Large intestine (tissue), 3 donors: ENCODE measurements at regions not wholly inside any gene's neighbourhood (a gene's known extent, or its start where the extent isn't known, plus 50 kb on each side); places are given as distances from the start of the nearest gene placed in this dataset.

Source experiments
- DNase-seq, 2 donors: peaks; one replicate each; pipeline versions ENCODE4 v3.0.0 to v3.0.0-alpha.2; 2013
- H3K27ac ChIP-seq: one replicate; pipeline ENCODE4 v1.5.1; 2013; ENCODE audit warnings: low read length
- H3K27me3 ChIP-seq: 2 replicates; pipeline ENCODE4 v1.6.1; 2013; ENCODE audit warnings: low read length; ENCODE audit not compliant: control insufficient read depth, insufficient read depth
- H3K36me3 ChIP-seq: 2 replicates; pipeline ENCODE4 v1.6.1; 2013; ENCODE audit warnings: low read length; ENCODE audit not compliant: control insufficient read depth, insufficient read depth
- H3K4me1 ChIP-seq: one replicate; pipeline ENCODE4 v1.6.1; 2013; ENCODE audit warnings: low read length; ENCODE audit not compliant: control insufficient read depth, insufficient read depth
- H3K4me3 ChIP-seq: one replicate; pipeline ENCODE4 v1.5.1; 2013; ENCODE audit warnings: low read length
- H3K9me3 ChIP-seq: one replicate; pipeline ENCODE4 v1.6.1; 2013; ENCODE audit warnings: mild to moderate bottlenecking, low read depth, low read length, moderate library complexity; ENCODE audit not compliant: control insufficient read depth
- WGBS: methylation state at CpG from one replicate; pipeline ENCODE4 v1.1.5; 2013; ENCODE audit warnings: low lambda C conversion rate; ENCODE audit not compliant: insufficient coverage; 5-methylcytosine and 5-hydroxymethylcytosine counted together

- Histone ChIP-seq H3K4me3 (no peak overlapping the region), H3K27ac (no peak overlapping the region), H3K27me3 (no peaks in the 10 kb centered on the region), H3K4me1 (no peaks in the 10 kb centered on the region), H3K9me3 (no peaks in the 10 kb centered on the region), H3K36me3 (no peaks in the 10 kb centered on the region)
- DNase-seq: no peak
Measured at GRCh38 chr13:30004204-30004603, 153.8 kb upstream of the UBL3 start.

DNA sequence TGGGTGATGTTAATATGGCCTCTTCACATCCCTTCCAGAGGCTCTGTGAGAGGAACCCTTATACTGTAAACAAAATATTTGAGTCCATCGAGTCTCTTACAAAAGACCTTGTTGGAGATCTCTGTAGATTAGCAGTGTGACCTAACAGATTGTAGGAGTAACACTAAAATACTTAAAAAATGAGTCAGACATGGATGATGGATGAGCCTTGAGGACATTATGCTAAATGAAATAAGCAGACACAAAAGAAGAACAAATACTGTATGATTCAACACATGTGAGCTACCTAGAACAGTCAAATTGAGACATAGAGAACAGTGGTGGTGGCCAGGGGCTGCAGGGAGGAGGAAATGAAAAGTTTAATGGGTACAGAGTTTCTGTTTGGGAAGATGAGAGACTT lies 152.2 kb upstream of the UBL3 start:
- Histone ChIP-seq H3K4me1 (no peaks in the 10 kb centered on the region), H3K36me3 (no peaks in the 10 kb centered on the region), H3K9me3 (no peaks in the 10 kb centered on the region), H3K27ac (no peak overlapping the region), H3K27me3 (no peaks in the 10 kb centered on the region), H3K4me3 (no peak overlapping the region)
- 20% methylated on average over 1 of the region's 1 CpG for WGBS
- no peak for DNase-seq

GRCh38 chr13:30000370-30000765 lies 150.0 kb upstream of the UBL3 start:
- Histone ChIP-seq H3K27ac (no peak overlapping the region), H3K4me1 (no peaks in the 10 kb centered on the region), H3K36me3 (no peaks in the 10 kb centered on the region), H3K9me3 (no peaks in the 10 kb centered on the region), H3K4me3 (no peak overlapping the region), H3K27me3 (no peaks in the 10 kb centered on the region)
- no peak for DNase-seq
- WGBS: 91% methylated on average over 5 of the region's 11 CpGs

GRCh38 chr13:29999492-30000369 lies 149.3 kb upstream of the UBL3 start:
- no peak overlapping the region for H3K4me3 ChIP-seq
- no peak overlapping the region for H3K27ac ChIP-seq
- H3K9me3 ChIP-seq: no peaks in the 10 kb centered on the region
- 90% methylated on average over 2 of the region's 18 CpGs for WGBS
- H3K4me1 ChIP-seq: no peaks in the 10 kb centered on the region
- no peak for DNase-seq
- H3K36me3 ChIP-seq: no peaks in the 10 kb centered on the region
- no peaks in the 10 kb centered on the region for H3K27me3 ChIP-seq

DNA sequence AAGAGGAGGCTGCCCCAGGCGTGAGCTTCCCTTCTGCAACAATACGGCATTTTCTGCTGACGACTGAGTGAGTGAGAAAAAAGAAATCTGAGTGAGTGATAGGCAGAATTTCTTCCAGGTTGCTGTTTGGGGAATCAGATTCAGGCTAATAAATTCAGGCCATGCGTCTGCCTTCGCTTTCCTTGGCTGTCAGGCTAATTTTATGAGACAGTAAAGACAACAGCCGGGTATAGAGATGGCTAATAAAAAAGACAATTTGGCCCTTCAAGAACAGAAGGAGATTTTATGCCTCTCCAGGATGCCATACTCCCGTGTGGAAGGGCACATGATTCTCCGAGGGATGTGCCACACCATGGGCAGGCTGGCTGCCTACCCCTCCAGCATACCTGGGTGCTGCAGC lies 145.9 kb upstream of the UBL3 start:
- WGBS: no CpG with 5 or more reads among the region's 8 CpGs
- Histone ChIP-seq H3K27me3 (no peaks in the 10 kb centered on the region), H3K9me3 (no peaks in the 10 kb centered on the region), H3K36me3 (no peaks in the 10 kb centered on the region), H3K4me1 (no peaks in the 10 kb centered on the region), H3K4me3 (no peak overlapping the region), H3K27ac (no peak overlapping the region)
- no peak for DNase-seq

- DNase-seq: no peak
- H3K4me1 ChIP-seq: no peaks in the 10 kb centered on the region
- no peaks in the 10 kb centered on the region for H3K36me3 ChIP-seq
- 86% methylated on average over 1 of the region's 10 CpGs for whole genome bisulfite sequencing
- no peaks in the 10 kb centered on the region for H3K27me3 ChIP-seq
- H3K9me3 ChIP-seq: no peaks in the 10 kb centered on the region
- H3K4me3 ChIP-seq: no peak overlapping the region
- H3K27ac ChIP-seq: no peak overlapping the region
Measured at GRCh38 chr13:29994911-29995595, 144.6 kb upstream of the UBL3 start.

- H3K4me3 ChIP-seq: no peak overlapping the region
- DNase-seq: no peak
- WGBS: no CpG with 5 or more reads among the region's 12 CpGs
- H3K27me3 ChIP-seq: no peaks in the 10 kb centered on the region
- no peaks in the 10 kb centered on the region for H3K36me3 ChIP-seq
- H3K9me3 ChIP-seq: no peaks in the 10 kb centered on the region
- H3K4me1 ChIP-seq: no peaks in the 10 kb centered on the region
- no peak overlapping the region for H3K27ac ChIP-seq
Measured at GRCh38 chr13:29993716-29994488, 143.5 kb upstream of the UBL3 start.

- Histone ChIP-seq H3K27ac (no peak overlapping the region), H3K9me3 (no peaks in the 10 kb centered on the region), H3K27me3 (no peaks in the 10 kb centered on the region), H3K36me3 (no peaks in the 10 kb centered on the region), H3K4me1 (no peaks in the 10 kb centered on the region), H3K4me3 (no peak overlapping the region)
- WGBS: 100% methylated on average over 1 of the region's 4 CpGs
- no peak for DNase-seq
Measured at GRCh38 chr13:29993196-29993595, 142.8 kb upstream of the UBL3 start.

DNA sequence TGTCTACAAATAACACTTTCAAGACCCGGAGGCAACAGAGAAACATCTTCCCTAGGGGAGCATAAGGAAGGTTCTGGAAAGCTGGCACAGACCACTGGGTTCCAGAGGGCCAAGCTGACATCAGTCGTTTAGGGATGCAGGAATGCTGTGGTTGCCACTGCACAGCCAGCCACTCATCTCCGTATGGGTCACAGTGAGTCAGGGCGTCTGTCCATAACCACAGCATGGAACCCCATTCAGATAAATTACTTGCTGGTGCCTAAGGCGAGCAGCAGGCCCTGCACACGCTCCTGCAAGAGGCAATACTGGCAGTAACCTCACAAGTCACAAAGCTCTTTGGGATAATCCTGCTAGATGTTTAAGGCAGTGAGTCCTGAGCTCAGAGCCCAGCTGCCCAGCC lies 140.9 kb upstream of the UBL3 start:
- Histone ChIP-seq H3K27me3 (no peaks in the 10 kb centered on the region), H3K9me3 (no peaks in the 10 kb centered on the region), H3K36me3 (no peaks in the 10 kb centered on the region), H3K4me1 (no peaks in the 10 kb centered on the region), H3K27ac (no peak overlapping the region), H3K4me3 (no peak overlapping the region)
- DNase-seq: no peak
- no CpG with 5 or more reads among the region's 6 CpGs for WGBS

DNA sequence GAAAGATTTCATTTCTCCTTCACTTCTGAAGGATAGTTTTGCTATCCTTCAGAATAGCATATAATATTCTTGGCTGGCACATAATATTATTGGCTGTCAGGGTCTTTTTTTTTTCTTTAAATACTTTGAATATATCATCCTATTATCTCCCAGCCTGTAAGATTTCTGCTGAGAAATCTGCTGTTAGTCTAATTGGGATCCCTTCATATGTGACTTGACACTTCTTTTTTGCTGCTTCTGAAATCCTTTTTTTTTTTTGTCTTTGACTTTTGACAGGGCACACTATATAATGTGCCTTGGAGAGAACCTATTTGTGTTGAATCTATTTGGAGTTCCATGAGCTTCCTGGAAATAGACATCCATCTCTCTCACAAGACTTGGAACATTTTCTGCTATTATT lies 136.9 kb upstream of the UBL3 start:
- DNase-seq: no peak
- Histone ChIP-seq H3K27ac (no peak overlapping the region), H3K4me1 (no peaks in the 10 kb centered on the region), H3K9me3 (no peaks in the 10 kb centered on the region), H3K36me3 (no peaks in the 10 kb centered on the region), H3K4me3 (no peak overlapping the region), H3K27me3 (no peaks in the 10 kb centered on the region)
